Coronary artery (tissue), 2 donors: ENCODE measurements at regions not wholly inside any gene's neighbourhood (a gene's known extent, or its start where the extent isn't known, plus 50 kb on each side); places are given as distances from the start of the nearest gene placed in this dataset.
A peak's percentile ranks its signal among the peaks of the same experiment; 100 is the strongest.

Experiments
- DNase-seq: peaks from one replicate; pipeline ENCODE4 v3.0.0-alpha.2; 2017; ENCODE audit warnings: low spot score
- H3K27ac ChIP-seq, 2 donors: fragments of 200-600 bp; sonication (generic); one replicate each; pipeline ENCODE4 v1.5.1; 2016 to 2019
- H3K4me3 ChIP-seq: fragments of 200-600 bp; sonication (generic); 2 replicates; pipeline ENCODE4 v1.5.1; 2016; ENCODE audit warnings: mild to moderate bottlenecking, moderate library complexity
- CTCF ChIP-seq: fragments of 200-600 bp; sonication (generic); IDR thresholded peaks from one replicate; pipeline ENCODE4 v1.5.1; 2019; ENCODE audit warnings: antibody characterized with exemption

- no peak for DNase-seq
- TF ChIP-seq CTCF, result no peak
Measured at GRCh38 chr5:116637149-116637740, 62.6 kb upstream of the SEMA6A start.

GRCh38 chr5:116632890-116633289 is 58.3 kb upstream of the SEMA6A start:
- H3K27ac ChIP-seq, result no peak overlapping the region
- no peak overlapping the region for H3K4me3 ChIP-seq
- no peak for TF ChIP-seq CTCF
- no peak for DNase-seq

More at GRCh38 chr5:116637149-116637740, 62.6 kb upstream of the SEMA6A start:
- no peak overlapping the region for H3K27ac ChIP-seq
- no peak overlapping the region for H3K4me3 ChIP-seq

- H3K27ac ChIP-seq, result no peak overlapping the region
- no peak for DNase-seq
- H3K4me3 ChIP-seq, result no peak overlapping the region
- no peak for TF ChIP-seq CTCF
Measured at GRCh38 chr5:116631147-116631546, 56.5 kb upstream of the SEMA6A start.

DNA sequence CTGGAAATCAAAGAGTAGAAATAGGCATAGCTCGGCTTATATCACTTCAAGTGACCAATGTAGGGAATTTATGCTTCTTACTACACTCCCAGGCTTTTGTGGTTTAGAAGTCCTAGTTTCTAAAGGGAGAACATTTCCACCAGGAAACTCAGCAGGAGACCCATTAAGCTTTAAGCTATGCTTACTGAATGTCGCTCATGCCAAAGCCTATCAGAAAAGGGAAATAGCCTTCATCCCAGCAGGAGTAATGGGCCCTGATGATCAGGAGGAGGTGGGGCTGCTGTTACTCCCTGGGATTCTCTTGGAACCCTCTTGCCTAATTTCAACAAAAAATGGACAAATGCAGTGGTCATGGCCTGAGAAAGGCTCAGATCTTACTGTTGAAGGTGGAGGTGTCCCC is 54.5 kb upstream of the SEMA6A start:
- TF ChIP-seq CTCF, result no peak
- Histone ChIP-seq H3K4me3 (no peak overlapping the region), H3K27ac (no peak overlapping the region)
- no peak for DNase-seq

DNA sequence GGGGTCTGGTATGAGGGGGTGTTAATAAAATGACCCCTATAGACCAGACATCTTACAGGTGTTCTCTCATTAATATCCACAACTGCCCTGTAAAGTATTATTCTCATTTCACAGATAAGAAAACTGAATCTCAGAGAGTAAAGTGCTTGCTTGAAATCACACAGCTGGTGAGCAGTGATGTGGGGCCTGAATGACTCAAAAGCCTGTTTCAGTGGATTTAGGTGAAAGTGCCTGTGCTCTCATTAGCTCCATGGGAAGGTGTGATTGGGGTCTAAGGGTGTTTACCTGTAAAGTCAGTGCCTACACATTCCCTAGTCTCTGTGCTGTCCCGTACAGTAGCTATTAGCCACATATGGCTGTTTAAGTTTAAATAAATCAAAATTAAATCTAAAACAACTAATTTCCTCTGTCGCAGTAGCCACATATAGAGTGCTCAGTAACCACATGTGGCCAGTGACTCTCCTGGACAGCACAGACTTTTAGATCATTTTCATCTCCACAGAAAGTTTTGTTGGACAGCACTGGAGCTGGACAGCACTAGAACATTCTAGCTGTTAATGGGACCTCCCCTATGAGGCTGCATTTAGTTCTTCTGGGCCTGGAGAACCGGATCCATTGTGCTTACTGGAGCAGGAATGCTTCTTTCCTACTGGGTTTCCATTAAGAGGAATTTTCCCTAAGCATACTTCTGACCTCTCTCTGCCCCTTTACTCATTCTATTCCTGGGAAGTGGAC is 52.5 kb upstream of the SEMA6A start:
- H3K27ac ChIP-seq, result peak overlapping the region; percentile 10 to 17
- no peak for DNase-seq
- no peak for TF ChIP-seq CTCF
- H3K4me3 ChIP-seq, result no peak overlapping the region

- Histone ChIP-seq H3K4me3 (peak overlapping the region; percentile 36), H3K27ac (peak overlapping the region; percentile 10 to 17)
- DNase-seq, result peak; percentile 83
- TF ChIP-seq CTCF, result no peak
Measured at GRCh38 chr5:116626272-116626723, 51.7 kb upstream of the SEMA6A start.
